ENCODE measurements at regions not wholly inside any gene's neighbourhood (a gene's known extent, or its start where the extent isn't known, plus 50 kb on each side); places are given as distances from the start of the nearest gene placed in this dataset.

DNA sequence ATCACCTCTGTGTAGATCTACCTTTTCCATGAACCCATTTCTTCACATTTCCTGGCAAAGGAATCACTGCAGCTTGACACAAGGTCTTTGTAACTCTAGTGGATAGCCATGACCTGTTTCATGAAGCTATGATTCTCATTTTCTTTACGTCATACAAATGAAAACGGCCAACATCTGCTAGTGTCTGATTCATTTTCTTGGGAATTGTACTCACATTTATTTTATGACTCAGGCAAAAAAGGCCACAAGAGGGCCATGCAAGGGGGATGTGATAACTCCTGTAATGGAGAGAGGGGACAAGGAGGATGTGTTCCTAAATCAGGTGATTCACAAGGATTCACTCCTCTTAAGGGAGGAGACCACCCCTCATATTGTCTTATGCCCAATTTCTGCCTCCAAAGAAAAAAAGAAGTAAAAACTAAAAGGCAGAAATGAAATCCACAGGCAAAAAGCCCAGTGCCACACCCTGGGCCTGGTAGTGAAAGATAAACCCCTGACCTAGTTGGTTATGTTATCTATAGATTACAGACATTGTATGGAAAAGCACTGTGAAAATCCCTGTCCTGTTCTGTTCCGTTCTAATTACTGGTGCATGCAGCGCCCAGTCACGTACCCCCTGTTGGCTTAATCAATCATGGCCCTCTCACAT is 249.9 kb downstream of the IPMK start:
- no peak overlapping the region for H3K9ac ChIP-seq
- H3K27ac ChIP-seq: no peak overlapping the region
- no peak for TF ChIP-seq Cebpa-rat (IDR thresholded peaks at IDR 0.05)
- H3K4me1 ChIP-seq: no peaks in the 10 kb centered on the region
- H3K36me3 ChIP-seq: no peaks in the 10 kb centered on the region
- no peaks in the 10 kb centered on the region for H3K9me3 ChIP-seq
- no peak overlapping the region for H3K4me3 ChIP-seq
- H4K20me1 ChIP-seq: no peaks in the 10 kb centered on the region
- no peak overlapping the region for H3K4me2 ChIP-seq
- no peaks in the 10 kb centered on the region for H3K27me3 ChIP-seq

DNA sequence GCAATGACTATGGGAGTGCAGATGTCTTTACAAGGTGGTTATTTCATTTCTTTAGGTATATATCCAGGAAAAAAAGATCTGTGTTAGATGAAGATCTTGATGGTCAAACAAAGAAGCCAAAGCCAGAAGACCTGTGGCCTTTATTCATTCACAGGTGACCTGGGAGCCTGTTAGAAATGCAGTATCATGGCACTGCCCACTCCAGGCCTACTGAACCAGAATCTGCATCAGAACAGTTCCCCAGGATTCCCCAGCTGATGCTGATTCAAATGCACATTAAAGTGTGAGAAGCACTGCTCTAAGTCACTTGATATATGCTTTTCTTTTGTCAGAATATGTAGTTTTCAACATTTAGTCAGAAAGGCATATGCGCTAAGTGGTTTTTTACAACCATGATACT is 251.1 kb downstream of the IPMK start:
- no peaks in the 10 kb centered on the region for H3K36me3 ChIP-seq
- H3K27me3 ChIP-seq: no peaks in the 10 kb centered on the region
- no peak for TF ChIP-seq Cebpa-rat (IDR thresholded peaks at IDR 0.05)
- no peaks in the 10 kb centered on the region for H3K4me1 ChIP-seq
- H3K4me2 ChIP-seq: no peak overlapping the region
- H3K9me3 ChIP-seq: no peaks in the 10 kb centered on the region
- no peak overlapping the region for H3K4me3 ChIP-seq
- H3K27ac ChIP-seq: no peak overlapping the region
- no peak overlapping the region for H3K9ac ChIP-seq
- H4K20me1 ChIP-seq: no peaks in the 10 kb centered on the region

DNA sequence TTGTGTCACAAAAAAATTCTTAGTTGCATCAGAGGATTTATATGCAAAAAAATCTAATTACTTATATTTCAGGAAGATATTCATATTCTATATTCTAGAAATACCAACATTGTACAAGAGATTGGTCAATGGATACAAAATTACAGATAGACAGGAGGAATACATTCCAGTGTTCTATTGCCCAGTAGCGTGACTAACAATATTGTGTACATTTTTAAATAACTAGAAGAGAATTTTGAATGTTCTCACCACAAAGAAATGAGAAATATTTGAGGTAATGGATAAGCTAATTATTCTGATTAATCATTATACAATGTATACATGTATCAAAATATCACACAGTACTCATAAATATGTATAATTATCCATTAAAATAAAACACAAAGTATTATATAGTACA is 253.3 kb downstream of the IPMK start:
- no peak for TF ChIP-seq Cebpa-rat (IDR thresholded peaks at IDR 0.05)

DNA sequence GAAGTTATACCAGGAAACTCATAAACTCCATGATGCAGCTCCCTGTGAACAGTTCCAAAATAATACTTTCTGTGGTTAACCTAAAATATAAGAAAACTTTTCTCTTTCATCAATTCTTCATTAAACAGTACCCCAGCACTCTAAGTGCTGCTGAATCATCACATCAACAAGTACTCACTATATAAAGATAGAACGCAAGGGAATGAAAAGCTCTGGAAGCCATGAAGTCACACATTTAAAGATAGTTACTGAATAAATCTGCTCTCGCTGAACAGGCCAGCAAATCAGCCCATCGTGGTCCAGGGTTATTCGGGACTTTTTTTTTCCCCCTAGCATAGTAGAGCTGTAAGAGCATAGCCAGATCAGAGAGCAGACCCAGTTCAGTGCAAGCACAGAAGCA is 254.3 kb downstream of the IPMK start:
- Histone ChIP-seq H3K4me1 (no peaks in the 10 kb centered on the region), H3K9me3 (no peaks in the 10 kb centered on the region), H3K27ac (no peak overlapping the region), H3K9ac (no peak overlapping the region), H4K20me1 (no peaks in the 10 kb centered on the region), H3K27me3 (no peaks in the 10 kb centered on the region), H3K4me3 (no peak overlapping the region), H3K36me3 (no peaks in the 10 kb centered on the region), H3K4me2 (no peak overlapping the region)
- TF ChIP-seq Cebpa-rat (IDR thresholded peaks at IDR 0.05): no peak

More for the DNA sequence above, 253.3 kb downstream of the IPMK start:
- H3K9me3 ChIP-seq: no peaks in the 10 kb centered on the region
- H4K20me1 ChIP-seq: no peaks in the 10 kb centered on the region
- no peak overlapping the region for H3K9ac ChIP-seq
- H3K27me3 ChIP-seq: no peaks in the 10 kb centered on the region
- no peaks in the 10 kb centered on the region for H3K36me3 ChIP-seq
- H3K4me2 ChIP-seq: no peak overlapping the region
- H3K4me1 ChIP-seq: no peaks in the 10 kb centered on the region
- H3K4me3 ChIP-seq: no peak overlapping the region
- H3K27ac ChIP-seq: no peak overlapping the region

DNA sequence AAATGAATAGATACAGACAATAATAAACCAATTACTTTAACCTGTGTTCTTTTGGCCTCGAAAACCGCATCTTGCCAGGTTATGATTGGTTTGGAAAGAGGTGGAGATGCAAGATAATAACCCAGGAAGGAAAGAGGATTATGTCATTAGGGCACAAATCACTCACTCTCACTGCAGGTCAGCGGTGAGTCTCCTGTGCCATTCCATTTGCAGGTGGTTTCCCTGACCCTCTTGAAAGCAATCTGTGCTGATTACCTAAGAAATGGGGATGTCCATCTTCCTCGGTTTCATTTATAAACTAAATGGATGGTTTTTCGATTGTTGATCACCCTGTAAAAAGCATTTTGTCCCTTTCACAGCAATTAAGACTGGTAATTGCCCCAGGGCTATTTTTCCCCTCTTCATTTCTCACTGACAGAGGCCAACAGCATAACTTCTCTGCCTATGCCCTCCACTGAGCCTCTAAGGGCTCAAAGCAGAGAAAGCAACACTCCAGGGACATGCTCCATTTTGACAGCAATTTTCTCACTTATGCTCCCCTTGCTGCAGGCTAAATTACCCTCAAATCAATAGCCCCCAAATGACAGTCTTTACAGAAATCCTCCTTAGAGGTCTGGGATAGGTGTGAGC is 257.5 kb downstream of the IPMK start:
- TF ChIP-seq Cebpa-rat (IDR thresholded peaks at IDR 0.05): no peak
- no peaks in the 10 kb centered on the region for H3K9me3 ChIP-seq

DNA sequence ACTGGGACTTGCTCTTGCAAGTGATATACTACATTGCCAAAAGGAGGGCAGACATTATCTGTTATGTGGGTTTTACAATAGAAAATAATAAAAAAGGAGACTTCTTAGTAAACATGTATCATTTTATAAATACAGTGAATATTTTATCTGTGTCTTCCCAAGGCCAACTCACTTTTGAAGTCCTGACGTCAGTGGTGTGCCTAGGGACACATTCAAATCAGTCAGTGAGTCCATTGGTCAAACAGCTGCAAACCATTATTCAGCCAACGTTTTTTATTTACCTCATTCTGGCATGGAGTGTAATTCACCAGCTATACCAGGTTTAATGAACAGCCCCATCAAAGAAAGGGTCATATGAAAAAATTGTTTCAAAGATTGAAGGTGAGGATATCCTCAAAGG is 263.7 kb downstream of the IPMK start:
- H3K4me2 ChIP-seq: no peak overlapping the region
- H3K27me3 ChIP-seq: no peaks in the 10 kb centered on the region
- no peaks in the 10 kb centered on the region for H3K4me1 ChIP-seq
- H4K20me1 ChIP-seq: no peaks in the 10 kb centered on the region
- H3K4me3 ChIP-seq: no peak overlapping the region
- no peak overlapping the region for H3K27ac ChIP-seq
- no peak overlapping the region for H3K9ac ChIP-seq
- no peaks in the 10 kb centered on the region for H3K9me3 ChIP-seq
- H3K36me3 ChIP-seq: no peaks in the 10 kb centered on the region
- TF ChIP-seq Cebpa-rat (IDR thresholded peaks at IDR 0.05): no peak

More for the DNA sequence above, 257.5 kb downstream of the IPMK start:
- Histone ChIP-seq H4K20me1 (no peaks in the 10 kb centered on the region), H3K4me1 (no peaks in the 10 kb centered on the region), H3K4me2 (no peak overlapping the region), H3K4me3 (no peak overlapping the region), H3K27ac (no peak overlapping the region), H3K27me3 (no peaks in the 10 kb centered on the region), H3K9ac (no peak overlapping the region), H3K36me3 (no peaks in the 10 kb centered on the region)

DNA sequence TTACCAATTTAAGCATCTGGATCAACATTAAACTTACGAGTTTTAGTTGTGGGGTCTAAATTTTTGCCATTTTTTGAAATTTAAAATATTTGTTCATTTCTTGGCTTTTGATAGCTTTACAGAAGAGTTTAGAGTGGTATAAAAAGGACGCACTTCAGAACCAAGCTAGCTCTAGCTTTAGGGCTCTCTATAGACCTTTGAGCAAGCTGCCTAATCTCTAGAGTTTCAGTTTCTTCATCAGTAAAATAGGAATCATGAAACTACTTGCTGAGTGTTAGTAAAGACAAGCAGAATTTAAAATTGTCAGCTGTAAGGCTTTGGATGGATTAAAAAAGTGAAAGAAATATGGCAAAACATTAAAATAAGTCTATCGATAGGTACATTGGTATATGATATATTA is 266.5 kb downstream of the IPMK start:
- Histone ChIP-seq H3K27ac (no peak overlapping the region), H3K36me3 (no peaks in the 10 kb centered on the region), H4K20me1 (no peaks in the 10 kb centered on the region)

DNA sequence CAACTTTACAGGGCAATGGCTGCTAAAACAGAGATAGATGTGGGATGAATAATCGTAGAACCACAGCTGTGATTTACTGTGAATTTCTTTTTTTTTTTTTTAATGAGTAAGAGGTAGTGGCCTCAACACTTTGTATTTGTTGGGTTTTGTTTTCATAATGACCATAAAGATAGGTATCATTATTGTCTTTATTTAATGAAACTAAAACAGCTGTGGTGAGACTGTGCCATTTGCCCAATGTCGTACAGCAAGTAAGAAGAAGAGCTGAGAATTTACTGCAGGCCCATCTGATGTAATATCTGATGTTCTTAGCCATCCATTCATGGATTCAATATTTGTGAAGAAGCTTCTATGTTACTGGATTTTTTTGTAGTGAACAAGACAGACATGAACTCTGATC is 271.2 kb downstream of the IPMK start:
- Histone ChIP-seq H3K4me1 (no peaks in the 10 kb centered on the region), H3K4me3 (no peak overlapping the region), H3K9ac (no peak overlapping the region), H3K27me3 (no peaks in the 10 kb centered on the region), H3K4me2 (no peak overlapping the region), H3K9me3 (no peaks in the 10 kb centered on the region), H3K36me3 (no peaks in the 10 kb centered on the region), H4K20me1 (no peaks in the 10 kb centered on the region), H3K27ac (no peak overlapping the region)
- TF ChIP-seq Cebpa-rat (IDR thresholded peaks at IDR 0.05): no peak

More for the DNA sequence above, 266.5 kb downstream of the IPMK start:
- no peak overlapping the region for H3K4me2 ChIP-seq
- TF ChIP-seq Cebpa-rat (IDR thresholded peaks at IDR 0.05): no peak
- H3K9me3 ChIP-seq: no peaks in the 10 kb centered on the region
- no peak overlapping the region for H3K4me3 ChIP-seq
- H3K27me3 ChIP-seq: no peaks in the 10 kb centered on the region
- H3K4me1 ChIP-seq: no peaks in the 10 kb centered on the region
- no peak overlapping the region for H3K9ac ChIP-seq

DNA sequence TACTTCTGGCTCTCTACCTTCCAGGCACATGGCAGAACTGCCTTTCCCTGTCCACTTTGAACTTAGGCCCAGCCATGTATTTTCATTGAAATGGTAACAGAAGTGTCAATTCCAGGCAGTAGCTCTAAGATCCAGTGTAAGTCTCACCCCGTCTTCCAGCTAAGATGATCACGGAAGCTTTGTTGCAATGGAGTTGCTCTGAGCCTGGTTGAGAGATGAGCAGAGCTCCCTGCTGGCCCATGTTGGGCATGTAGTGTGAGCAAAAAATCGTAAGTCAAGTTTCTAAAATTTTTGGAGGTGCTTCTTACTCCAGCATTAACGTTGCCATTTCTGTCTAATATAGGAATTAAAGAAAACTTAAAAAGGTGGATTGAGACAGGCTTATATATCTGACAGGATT is 274.4 kb downstream of the IPMK start:
- H3K9ac ChIP-seq: no peak overlapping the region
- H3K4me2 ChIP-seq: no peak overlapping the region
- no peaks in the 10 kb centered on the region for H3K27me3 ChIP-seq
- H3K4me1 ChIP-seq: no peaks in the 10 kb centered on the region
- H3K9me3 ChIP-seq: no peaks in the 10 kb centered on the region
- TF ChIP-seq Cebpa-rat (IDR thresholded peaks at IDR 0.05): no peak
- no peaks in the 10 kb centered on the region for H4K20me1 ChIP-seq
- H3K36me3 ChIP-seq: no peaks in the 10 kb centered on the region
- no peak overlapping the region for H3K27ac ChIP-seq
- H3K4me3 ChIP-seq: no peak overlapping the region

DNA sequence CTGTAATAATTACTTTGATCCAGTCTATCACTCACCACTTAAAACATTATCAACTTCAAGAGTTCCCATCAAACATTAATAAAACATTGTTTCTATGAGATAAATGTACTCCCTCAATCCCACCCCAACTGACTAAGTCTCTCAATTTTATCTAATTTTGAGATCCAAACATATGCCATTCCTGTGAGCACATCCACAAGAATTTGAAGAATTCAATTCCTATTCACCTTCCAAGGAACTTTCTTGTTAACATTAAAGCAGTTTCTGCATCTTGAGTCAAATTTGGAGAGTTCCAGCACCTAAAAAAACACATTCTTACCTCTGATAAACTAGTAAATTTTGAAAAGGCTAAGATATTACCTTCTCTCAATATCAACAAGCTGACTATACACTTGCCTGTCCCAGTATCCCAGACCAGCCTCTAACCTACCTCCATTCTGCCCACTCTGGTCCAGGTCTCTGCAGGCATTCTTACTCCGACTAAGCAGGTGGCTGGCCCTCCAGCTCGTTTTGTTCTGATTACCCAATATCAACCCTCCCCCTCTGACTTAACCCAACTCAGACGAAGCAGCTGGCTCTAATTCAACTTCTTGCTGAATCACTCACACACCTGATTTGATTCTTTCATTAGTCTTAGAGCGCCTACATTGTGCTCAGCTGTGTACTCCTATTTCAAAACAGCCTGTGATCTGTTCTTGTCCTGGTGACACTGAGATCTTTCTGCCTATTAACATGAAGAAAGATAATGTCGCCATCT is 275.2 kb downstream of the IPMK start:
- Histone ChIP-seq H3K4me3 (no peak overlapping the region), H3K4me2 (no peak overlapping the region), H3K36me3 (no peaks in the 10 kb centered on the region), H3K4me1 (no peaks in the 10 kb centered on the region), H3K27me3 (no peaks in the 10 kb centered on the region), H4K20me1 (no peaks in the 10 kb centered on the region), H3K9ac (no peak overlapping the region), H3K27ac (no peak overlapping the region), H3K9me3 (no peaks in the 10 kb centered on the region)
- TF ChIP-seq Cebpa-rat (IDR thresholded peaks at IDR 0.05): no peak

Measured in BLaER1 (cell line).